Cardiac muscle cell (in vitro differentiated cells and primary cell): ENCODE measurements at regions not wholly inside any gene's neighbourhood (a gene's known extent, or its start where the extent isn't known, plus 50 kb on each side); places are given as distances from the start of the nearest gene placed in this dataset.
A peak's percentile ranks its signal among the peaks of the same experiment; 100 is the strongest.

Source experiments
- DNase-seq, 2 donors: peaks; one replicate each; pipeline versions ENCODE4 v3.0.0 to v3.0.0-alpha.2; 2010 to 2017; ENCODE audit warnings: low read depth in 1 of 2, low spot score in 1 of 2
- H3K27ac ChIP-seq: fragments of 200-600 bp; sonication (generic); 2 replicates; pipeline ENCODE4 v1.5.1; 2016
- H3K27me3 ChIP-seq: fragments of 200-600 bp; sonication (generic); 2 replicates; pipeline ENCODE4 v1.6.0; 2016; ENCODE audit warnings: control low read depth
- H3K36me3 ChIP-seq: fragments of 200-600 bp; sonication (generic); 2 replicates; pipeline ENCODE4 v1.5.1; 2016; ENCODE audit warnings: control low read depth
- H3K4me1 ChIP-seq: fragments of 200-600 bp; sonication (generic); 2 replicates; pipeline ENCODE4 v1.8.1; 2017; ENCODE audit warnings: low read depth, mild to moderate bottlenecking, mixed run types
- H3K4me3 ChIP-seq: fragments of 200-600 bp; sonication (generic); 2 replicates; pipeline ENCODE4 v1.5.1; 2016; ENCODE audit warnings: mild to moderate bottlenecking
- H3K9me3 ChIP-seq: fragments of 200-600 bp; sonication (generic); 2 replicates; pipeline ENCODE4 v1.5.1; 2017; ENCODE audit warnings: low read depth, mild to moderate bottlenecking, control low read depth
- TF ChIP-seq, protein P1 (sequence below): IDR thresholded peaks from 2 replicates; pipeline ENCODE4 v1.5.1; 2012; ENCODE audit warnings: low read depth, mild to moderate bottlenecking, low read length

DNA sequence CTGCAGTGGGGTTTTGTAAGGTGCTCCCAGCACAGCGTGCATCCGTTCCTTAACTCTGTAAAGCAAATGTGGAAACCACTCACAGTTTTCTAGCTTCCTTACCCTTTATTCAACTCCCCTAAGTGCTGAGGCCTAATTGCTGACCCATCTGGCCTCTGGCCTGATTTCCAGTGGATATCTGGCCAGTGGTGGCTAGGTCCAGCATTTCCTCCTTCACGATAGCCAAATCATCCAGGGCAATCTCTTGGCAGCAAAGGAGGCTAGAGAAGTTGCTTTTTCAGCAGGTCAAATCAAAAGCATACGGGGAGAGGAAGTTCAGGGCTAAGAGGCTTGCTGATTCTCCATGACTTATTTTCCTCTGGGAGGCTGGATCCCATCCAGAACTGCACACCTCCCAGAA, 286.3 kb upstream of the VLDLR start:
- Histone ChIP-seq H3K4me1 (no peaks in the 10 kb centered on the region), H3K27me3 (no peaks in the 10 kb centered on the region), H3K9me3 (no peaks in the 10 kb centered on the region), H3K27ac (no peak overlapping the region), H3K36me3 (no peaks in the 10 kb centered on the region), H3K4me3 (no peak overlapping the region)
- DNase-seq: no peak
- TF ChIP-seq, protein P1, sequence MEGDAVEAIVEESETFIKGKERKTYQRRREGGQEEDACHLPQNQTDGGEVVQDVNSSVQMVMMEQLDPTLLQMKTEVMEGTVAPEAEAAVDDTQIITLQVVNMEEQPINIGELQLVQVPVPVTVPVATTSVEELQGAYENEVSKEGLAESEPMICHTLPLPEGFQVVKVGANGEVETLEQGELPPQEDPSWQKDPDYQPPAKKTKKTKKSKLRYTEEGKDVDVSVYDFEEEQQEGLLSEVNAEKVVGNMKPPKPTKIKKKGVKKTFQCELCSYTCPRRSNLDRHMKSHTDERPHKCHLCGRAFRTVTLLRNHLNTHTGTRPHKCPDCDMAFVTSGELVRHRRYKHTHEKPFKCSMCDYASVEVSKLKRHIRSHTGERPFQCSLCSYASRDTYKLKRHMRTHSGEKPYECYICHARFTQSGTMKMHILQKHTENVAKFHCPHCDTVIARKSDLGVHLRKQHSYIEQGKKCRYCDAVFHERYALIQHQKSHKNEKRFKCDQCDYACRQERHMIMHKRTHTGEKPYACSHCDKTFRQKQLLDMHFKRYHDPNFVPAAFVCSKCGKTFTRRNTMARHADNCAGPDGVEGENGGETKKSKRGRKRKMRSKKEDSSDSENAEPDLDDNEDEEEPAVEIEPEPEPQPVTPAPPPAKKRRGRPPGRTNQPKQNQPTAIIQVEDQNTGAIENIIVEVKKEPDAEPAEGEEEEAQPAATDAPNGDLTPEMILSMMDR: no peak

DNA sequence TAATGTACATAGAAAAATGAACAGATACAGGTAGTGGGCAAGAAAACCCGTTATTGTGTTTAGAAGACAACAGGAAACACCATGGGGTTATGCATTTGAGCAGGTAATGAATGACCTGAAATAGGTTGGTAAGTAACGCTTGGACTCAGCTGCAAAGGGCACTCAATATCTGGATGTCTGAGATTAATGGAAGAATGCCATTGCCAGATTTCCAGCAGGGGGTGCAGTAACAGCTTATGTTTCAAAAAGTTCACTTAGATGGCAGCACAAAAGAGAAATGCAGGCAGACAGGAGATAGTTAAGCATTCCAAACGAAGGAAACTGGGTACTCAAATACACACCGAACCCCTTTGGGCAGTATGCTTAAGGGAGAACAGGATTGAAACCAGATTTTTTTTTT, 285.5 kb upstream of the VLDLR start:
- Histone ChIP-seq H3K27me3 (no peaks in the 10 kb centered on the region), H3K4me1 (no peaks in the 10 kb centered on the region), H3K4me3 (no peak overlapping the region), H3K27ac (no peak overlapping the region), H3K9me3 (no peaks in the 10 kb centered on the region), H3K36me3 (no peaks in the 10 kb centered on the region)
- peak; percentile 12 to 40 for DNase-seq
- TF ChIP-seq, protein P1: peak; percentile 34

DNA sequence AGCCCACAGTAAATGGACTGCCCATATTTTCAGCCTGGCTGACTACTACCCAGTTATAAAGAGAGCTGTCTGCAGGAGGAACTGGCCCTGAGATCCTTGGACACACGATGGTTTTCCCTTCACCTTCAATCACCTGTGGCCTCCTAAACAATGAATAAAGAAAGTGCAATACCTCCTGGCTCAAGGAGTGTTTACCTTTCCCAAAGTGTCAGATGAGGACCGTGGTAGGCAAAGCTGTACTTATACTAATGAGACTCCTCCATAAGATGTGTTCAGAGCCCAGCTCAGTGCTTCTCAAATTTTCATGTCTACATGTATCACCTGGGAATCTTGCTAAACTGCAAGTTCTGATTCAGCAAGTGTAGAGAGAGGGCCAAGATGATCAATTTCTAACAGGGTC, 284.5 kb upstream of the VLDLR start:
- no peaks in the 10 kb centered on the region for H3K27me3 ChIP-seq
- no peak overlapping the region for H3K4me3 ChIP-seq
- no peaks in the 10 kb centered on the region for H3K9me3 ChIP-seq
- H3K27ac ChIP-seq: no peak overlapping the region
- H3K4me1 ChIP-seq: no peaks in the 10 kb centered on the region
- TF ChIP-seq, protein P1: no peak
- H3K36me3 ChIP-seq: no peaks in the 10 kb centered on the region
- no peak for DNase-seq

DNA sequence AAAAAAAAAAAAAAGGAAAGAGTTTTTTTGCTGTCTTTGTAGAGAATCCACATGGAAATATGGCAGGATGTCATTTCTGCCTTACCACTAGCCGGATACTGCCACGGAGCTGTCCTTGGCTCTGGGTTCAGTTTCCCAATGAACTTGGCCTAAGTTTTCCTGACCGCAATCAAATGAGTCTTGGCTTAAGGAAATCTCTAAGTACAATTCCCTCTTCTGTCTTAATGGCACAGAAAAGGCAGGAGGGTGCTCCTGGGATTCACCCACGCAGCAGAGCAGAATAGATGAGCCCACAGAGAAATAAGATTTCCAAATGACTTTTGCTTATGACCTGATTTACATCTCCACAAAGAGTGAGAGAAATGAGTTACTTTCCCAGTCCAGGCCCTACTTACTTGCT, 284.0 kb upstream of the VLDLR start:
- H3K27me3 ChIP-seq: no peaks in the 10 kb centered on the region
- no peaks in the 10 kb centered on the region for H3K4me1 ChIP-seq
- no peak overlapping the region for H3K27ac ChIP-seq
- no peaks in the 10 kb centered on the region for H3K9me3 ChIP-seq
- TF ChIP-seq, protein P1: no peak
- no peaks in the 10 kb centered on the region for H3K36me3 ChIP-seq
- DNase-seq: peak in 1 of 2 donors; percentile 50
- H3K4me3 ChIP-seq: no peak overlapping the region

DNA sequence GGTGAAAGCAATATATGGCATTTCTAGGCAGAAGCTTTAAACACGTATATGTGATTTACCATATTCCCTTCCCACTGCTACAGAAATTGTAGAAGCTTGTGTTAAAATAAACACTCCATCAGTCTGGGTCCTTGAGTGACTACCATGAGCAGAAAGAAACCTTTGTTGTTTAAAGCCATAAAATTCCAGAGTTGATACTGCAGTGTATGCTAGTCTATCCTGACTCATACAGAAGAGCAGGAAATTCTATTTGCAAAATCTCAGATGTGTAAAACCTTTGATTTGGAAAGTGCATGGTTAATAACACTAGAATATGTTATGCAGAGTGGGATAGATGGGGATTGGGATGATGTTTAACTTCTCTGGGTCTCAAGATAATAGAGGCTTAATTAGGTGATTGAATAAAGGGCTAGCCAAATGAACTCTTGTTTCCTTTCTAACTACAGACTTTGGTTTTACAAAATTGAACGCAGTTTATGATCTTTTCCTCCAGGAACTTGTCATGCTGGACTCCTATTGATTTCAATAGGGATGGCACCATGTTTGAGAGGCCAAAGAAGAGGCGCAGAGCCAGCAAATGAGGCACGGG, 282.7 kb upstream of the VLDLR start:
- TF ChIP-seq, protein P1: no peak
- Histone ChIP-seq H3K9me3 (no peaks in the 10 kb centered on the region), H3K4me1 (no peaks in the 10 kb centered on the region), H3K27ac (no peak overlapping the region), H3K36me3 (no peaks in the 10 kb centered on the region), H3K27me3 (no peaks in the 10 kb centered on the region), H3K4me3 (no peak overlapping the region)
- no peak for DNase-seq

DNA sequence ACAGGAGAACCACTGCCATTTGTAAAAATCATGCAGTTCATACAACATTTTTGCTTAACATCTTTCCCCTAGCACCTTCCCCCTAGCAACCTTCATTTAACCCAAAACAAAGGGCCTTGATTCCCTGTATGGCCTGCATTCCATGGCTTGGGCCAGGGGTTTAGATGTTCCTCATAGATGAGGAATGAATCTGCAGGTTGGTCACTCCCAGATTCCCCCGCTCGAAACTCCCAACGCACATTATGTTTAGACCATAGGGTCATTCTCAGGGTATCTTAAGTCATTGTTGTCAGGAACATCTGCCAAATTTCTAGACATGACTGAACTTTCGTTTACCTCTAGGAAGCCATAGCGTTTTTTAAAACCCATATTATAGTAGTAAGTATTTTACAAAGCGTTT, 282.2 kb upstream of the VLDLR start:
- TF ChIP-seq, protein P1: no peak
- H3K36me3 ChIP-seq: no peaks in the 10 kb centered on the region
- no peak overlapping the region for H3K4me3 ChIP-seq
- no peak for DNase-seq
- no peaks in the 10 kb centered on the region for H3K9me3 ChIP-seq
- no peaks in the 10 kb centered on the region for H3K27me3 ChIP-seq
- H3K27ac ChIP-seq: no peak overlapping the region
- H3K4me1 ChIP-seq: no peaks in the 10 kb centered on the region
